Lung (tissue), 11 donors: ENCODE measurements at regions not wholly inside any gene's neighbourhood (a gene's known extent, or its start where the extent isn't known, plus 50 kb on each side); places are given as distances from the start of the nearest gene placed in this dataset.

ENCODE experiments used
- ATAC-seq: fragments of 200-7000 bp; cut with Tn5 transposase; one replicate; pipeline ENCODE4 v1.9.1; 2020; ENCODE audit warnings: moderate number of reproducible peaks; ENCODE audit not compliant: insufficient read depth, low FRiP score
- DNase-seq, 3 donors: peaks; one replicate each; pipeline ENCODE4 v3.0.0-alpha.2; 2013 to 2017
- H3K27ac ChIP-seq, 2 donors: one replicate each; pipeline ENCODE4 v1.5.1; 2013; ENCODE audit warnings: mild to moderate bottlenecking in 2 of 2, moderate library complexity in 2 of 2, control low read depth in 1 of 2, inconsistent platforms in 1 of 2, low read depth in 1 of 2, low read length in 1 of 2
- H3K27me3 ChIP-seq, 3 donors: one replicate each; pipeline ENCODE4 v1.5.1; 2013; ENCODE audit warnings: low read length in 2 of 3; ENCODE audit not compliant: control insufficient read depth in 3 of 3, insufficient read depth in 3 of 3
- H3K36me3 ChIP-seq, 4 donors: one replicate each; pipeline ENCODE4 v1.5.1; 2013; ENCODE audit warnings: low read length in 4 of 4, mild to moderate bottlenecking in 1 of 4, moderate library complexity in 1 of 4; ENCODE audit not compliant: control insufficient read depth in 4 of 4, insufficient read depth in 4 of 4
- H3K4me1 ChIP-seq, 5 donors: one replicate each; pipeline ENCODE4 v1.5.1; 2013; ENCODE audit warnings: low read length in 5 of 5, mild to moderate bottlenecking in 2 of 5, moderate library complexity in 1 of 5; ENCODE audit not compliant: control insufficient read depth in 5 of 5, insufficient read depth in 5 of 5
- H3K4me3 ChIP-seq: one replicate; pipeline ENCODE4 v1.5.1; 2013; ENCODE audit warnings: mild to moderate bottlenecking, control low read depth, moderate library complexity
- H3K9ac ChIP-seq, 2 donors: one replicate each; pipeline ENCODE4 v1.5.1; 2013; ENCODE audit warnings: low read length in 2 of 2, control low read depth in 1 of 2; ENCODE audit not compliant: insufficient read depth in 1 of 2
- H3K9me3 ChIP-seq, 4 donors: one replicate each; pipeline ENCODE4 v1.5.1; 2013; ENCODE audit warnings: low read length in 3 of 4, mild to moderate bottlenecking in 1 of 4, moderate library complexity in 1 of 4; ENCODE audit not compliant: control insufficient read depth in 4 of 4, insufficient read depth in 3 of 4
- WGBS, 2 donors: extraction: QIAGEN DNeasy Blood & Tissue Kit; methylation state at CpG; one replicate each; pipeline ENCODE4 v1.1.7; 2013; 5-methylcytosine and 5-hydroxymethylcytosine counted together
- TF ChIP-seq, protein P1 (sequence below): IDR thresholded peaks from 2 replicates; pipeline ENCODE4 v1.5.1; 2012; ENCODE audit warnings: mild to moderate bottlenecking; ENCODE audit errors: control extremely low read depth, extremely low read depth
- donor health status: control.
- donor health status: control.
- donor health status: Bipolar disorder and iron deficiency.
- donor health status: healthy.
- donor health status: DM: yes; HTN: yes; CAD: no.

DNA sequence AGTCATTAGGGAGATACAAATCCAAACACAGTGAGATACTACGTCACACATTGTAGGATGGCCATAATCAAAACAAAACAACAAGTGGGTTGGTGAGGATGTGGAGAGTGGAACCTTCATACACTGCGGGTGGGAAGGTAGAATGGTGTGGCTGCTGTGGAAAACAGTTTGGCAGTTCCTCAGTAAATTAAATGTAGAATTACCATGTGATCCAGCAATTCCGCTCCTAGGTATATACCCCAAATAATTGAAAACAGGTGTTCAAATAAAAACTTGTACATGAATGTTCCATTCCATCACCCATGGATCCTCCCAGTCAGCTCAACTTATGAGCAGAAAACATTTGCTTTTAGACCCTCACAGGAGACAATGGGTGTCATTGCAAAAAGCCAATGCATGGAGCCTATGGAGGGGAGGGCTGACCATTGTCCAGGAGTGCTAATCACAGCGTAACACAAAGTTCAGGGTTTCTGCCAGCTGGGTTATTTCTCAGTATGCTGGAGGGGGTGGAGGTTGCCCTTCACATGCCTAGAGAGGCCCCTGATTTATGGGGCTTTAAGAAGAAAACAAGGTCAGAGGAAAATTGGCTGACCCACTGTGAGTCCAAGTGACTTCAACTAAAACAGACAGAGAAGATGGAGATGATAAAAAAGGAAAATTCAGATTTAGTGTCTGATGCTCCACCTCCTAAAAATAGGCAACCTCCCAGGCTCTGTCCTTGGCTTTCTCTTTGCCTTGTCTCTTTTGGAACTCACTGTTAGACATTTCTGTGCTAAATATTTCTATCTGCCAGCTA lies 124.1 kb downstream of the WDR11 start:
- Histone ChIP-seq H3K4me1 (peaks cover 0 to 29% (median 11%) of the 10 kb centered on the region in 5 donors), H3K27ac (no peak overlapping the region), H3K4me3 (no peak overlapping the region), H3K9ac (no peak overlapping the region), H3K27me3 (peaks cover 0 to 9% (median 4%) of the 10 kb centered on the region in 3 donors), H3K36me3 (no peaks in the 10 kb centered on the region), H3K9me3 (peaks cover 0 to 15% (median 7%) of the 10 kb centered on the region in 4 donors)
- DNase-seq (no peak), ATAC-seq (no peak)
- TF ChIP-seq, protein P1, sequence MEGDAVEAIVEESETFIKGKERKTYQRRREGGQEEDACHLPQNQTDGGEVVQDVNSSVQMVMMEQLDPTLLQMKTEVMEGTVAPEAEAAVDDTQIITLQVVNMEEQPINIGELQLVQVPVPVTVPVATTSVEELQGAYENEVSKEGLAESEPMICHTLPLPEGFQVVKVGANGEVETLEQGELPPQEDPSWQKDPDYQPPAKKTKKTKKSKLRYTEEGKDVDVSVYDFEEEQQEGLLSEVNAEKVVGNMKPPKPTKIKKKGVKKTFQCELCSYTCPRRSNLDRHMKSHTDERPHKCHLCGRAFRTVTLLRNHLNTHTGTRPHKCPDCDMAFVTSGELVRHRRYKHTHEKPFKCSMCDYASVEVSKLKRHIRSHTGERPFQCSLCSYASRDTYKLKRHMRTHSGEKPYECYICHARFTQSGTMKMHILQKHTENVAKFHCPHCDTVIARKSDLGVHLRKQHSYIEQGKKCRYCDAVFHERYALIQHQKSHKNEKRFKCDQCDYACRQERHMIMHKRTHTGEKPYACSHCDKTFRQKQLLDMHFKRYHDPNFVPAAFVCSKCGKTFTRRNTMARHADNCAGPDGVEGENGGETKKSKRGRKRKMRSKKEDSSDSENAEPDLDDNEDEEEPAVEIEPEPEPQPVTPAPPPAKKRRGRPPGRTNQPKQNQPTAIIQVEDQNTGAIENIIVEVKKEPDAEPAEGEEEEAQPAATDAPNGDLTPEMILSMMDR: no peak
- 91 to 93% methylated on average over 4 of the region's 4 CpGs for WGBS, 2 donors

DNA sequence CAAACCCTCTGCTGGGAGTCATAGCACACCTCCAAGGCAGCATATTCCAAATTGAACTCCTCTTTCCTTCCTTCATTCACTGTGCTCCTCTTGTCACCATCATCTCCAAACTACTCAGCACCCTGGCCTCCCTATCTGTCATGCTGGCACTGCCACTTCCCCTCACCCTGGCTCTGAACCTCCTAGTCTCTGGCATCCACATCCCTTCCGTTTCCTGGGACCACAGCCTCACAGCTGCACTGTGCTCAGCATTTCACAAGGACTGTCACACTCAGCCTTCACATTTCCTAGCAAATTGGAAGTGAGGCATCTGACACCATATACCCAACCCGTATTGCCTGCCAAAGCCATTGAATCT lies 124.7 kb downstream of the WDR11 start:
- Histone ChIP-seq H3K9ac (no peak overlapping the region), H3K4me3 (no peak overlapping the region), H3K27ac (no peak overlapping the region), H3K9me3 (peaks cover 0 to 15% (median 7%) of the 10 kb centered on the region in 4 donors), H3K36me3 (no peaks in the 10 kb centered on the region), H3K4me1 (peaks cover 0 to 29% (median 11%) of the 10 kb centered on the region in 5 donors), H3K27me3 (peaks cover 0 to 9% (median 4%) of the 10 kb centered on the region in 3 donors)
- TF ChIP-seq, protein P1: no peak
- DNase-seq: no peak
- ATAC-seq: no peak
- WGBS, 2 donors: 69 to 71% methylated on average over 2 of the region's 2 CpGs

DNA sequence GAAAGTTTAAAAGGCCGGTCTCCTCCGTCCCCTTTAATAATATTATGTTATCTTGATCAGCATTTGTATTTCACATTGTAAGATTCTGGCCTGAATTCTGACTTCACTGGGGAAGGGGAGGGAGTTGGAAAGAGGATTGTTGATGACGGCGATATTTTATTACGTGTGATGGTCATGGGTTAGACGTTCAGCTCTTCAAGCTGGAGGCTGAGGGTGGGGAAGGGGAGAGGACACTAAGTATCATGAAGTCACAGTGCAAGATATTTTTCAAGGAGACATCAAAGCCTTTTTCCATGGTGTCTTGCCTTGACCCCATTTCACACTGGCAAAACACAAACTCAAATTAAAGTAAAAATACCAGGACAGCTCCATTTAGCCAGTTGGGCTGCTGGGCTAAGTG lies 126.7 kb downstream of the WDR11 start:
- 44 to 82% methylated on average over 6 of the region's 6 CpGs for WGBS, 2 donors
- DNase-seq: peak; percentile 65 to 90 (median 84)
- H3K9ac ChIP-seq: no peak overlapping the region
- TF ChIP-seq, protein P1: no peak
- H3K4me1 ChIP-seq: peaks cover 0 to 29% (median 11%) of the 10 kb centered on the region in 5 donors
- no peak overlapping the region for H3K4me3 ChIP-seq
- peaks cover 0 to 15% (median 7%) of the 10 kb centered on the region in 4 donors for H3K9me3 ChIP-seq
- H3K27ac ChIP-seq: no peak overlapping the region
- H3K27me3 ChIP-seq: peaks cover 0 to 9% (median 4%) of the 10 kb centered on the region in 3 donors
- no peaks in the 10 kb centered on the region for H3K36me3 ChIP-seq
- ATAC-seq: no peak
